NCI-H226 (cell line): ENCODE measurements at regions not wholly inside any gene's neighbourhood (a gene's known extent, or its start where the extent isn't known, plus 50 kb on each side); places are given as distances from the start of the nearest gene placed in this dataset.
A peak's percentile ranks its signal among the peaks of the same experiment; 100 is the strongest.
"Not testable (repeated sequence)": the region's sequence is repeated elsewhere in the genome, so short reads cannot be mapped to it uniquely, and the experiment has no call there.

Experiments
- DNase-seq: peaks from one replicate; pipeline ENCODE4 v3.0.0-alpha.2; 2015

DNA sequence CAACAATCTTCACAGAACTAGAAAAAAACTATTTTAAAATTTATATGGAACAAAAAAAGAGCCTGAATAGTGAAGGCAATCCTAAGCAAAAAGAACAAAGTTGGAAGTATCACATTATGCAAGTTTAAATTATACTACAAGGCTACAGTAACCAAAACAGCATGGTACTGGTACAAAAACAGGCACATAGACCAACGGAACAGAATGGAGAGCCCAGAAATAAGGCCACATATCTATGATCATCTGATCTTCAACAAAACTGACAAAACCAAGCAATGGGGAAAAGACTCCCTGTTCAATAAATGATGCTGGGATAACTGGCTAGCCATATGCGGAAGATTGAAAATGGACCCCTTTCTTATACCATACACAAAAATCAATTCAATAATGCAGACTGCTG is 74.4 kb upstream of the RTN4 start:
- DNase-seq, result not testable (repeated sequence)

DNA sequence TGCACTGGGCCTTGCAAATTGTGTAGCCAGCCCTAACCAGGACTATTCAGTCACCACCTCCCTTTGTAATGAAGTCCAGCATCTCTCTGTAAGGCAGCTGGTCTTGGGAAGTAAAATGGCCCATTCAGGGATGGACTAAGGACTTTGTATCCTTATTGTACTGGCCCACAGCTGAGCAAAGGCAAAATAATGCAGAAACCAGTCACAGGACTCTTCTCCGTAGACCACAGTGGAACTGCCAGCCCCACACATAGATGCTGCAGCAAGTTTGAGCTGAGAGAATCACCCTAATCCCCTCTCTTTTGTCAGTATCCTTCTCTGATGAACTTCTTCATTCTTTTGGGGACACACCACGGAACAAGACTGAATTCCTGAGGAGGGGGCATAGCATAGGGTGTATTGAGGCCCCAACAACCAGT is 73.6 kb upstream of the RTN4 start:
- DNase-seq, result no peak

DNA sequence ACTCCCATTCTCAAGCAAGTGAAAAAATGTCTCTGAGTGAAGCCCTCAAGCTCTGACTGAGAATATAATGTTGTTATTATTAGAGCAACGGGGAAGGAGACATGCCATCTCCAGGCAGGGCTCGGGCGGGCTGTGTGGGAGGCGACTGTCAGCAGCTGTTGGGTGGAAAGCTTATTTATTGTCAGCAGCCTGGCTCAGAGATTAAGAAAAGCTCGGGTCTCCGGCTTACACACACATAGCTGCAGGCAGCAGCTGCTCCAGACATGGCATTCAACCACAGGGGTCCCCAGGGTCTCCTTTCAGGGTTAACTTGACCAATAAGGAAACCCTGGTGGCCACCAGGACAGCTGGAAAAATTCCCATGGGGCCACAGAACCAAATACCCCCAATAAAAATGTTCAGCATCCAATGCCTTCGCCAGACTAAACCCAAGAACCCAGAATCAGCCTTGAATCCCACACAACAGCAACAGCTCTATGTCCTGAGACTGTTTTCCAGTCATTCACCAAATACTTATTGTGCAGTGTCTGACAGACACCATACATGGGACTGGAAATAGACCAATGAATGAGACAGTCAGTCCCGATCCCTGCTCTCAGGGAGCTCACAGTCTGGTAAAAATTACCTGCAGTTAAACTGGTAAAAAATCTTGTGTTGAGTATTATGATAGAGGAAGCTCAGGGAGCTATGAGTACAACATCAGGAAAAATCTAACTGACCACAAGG is 70.5 kb upstream of the RTN4 start:
- peak; percentile 27 for DNase-seq

DNA sequence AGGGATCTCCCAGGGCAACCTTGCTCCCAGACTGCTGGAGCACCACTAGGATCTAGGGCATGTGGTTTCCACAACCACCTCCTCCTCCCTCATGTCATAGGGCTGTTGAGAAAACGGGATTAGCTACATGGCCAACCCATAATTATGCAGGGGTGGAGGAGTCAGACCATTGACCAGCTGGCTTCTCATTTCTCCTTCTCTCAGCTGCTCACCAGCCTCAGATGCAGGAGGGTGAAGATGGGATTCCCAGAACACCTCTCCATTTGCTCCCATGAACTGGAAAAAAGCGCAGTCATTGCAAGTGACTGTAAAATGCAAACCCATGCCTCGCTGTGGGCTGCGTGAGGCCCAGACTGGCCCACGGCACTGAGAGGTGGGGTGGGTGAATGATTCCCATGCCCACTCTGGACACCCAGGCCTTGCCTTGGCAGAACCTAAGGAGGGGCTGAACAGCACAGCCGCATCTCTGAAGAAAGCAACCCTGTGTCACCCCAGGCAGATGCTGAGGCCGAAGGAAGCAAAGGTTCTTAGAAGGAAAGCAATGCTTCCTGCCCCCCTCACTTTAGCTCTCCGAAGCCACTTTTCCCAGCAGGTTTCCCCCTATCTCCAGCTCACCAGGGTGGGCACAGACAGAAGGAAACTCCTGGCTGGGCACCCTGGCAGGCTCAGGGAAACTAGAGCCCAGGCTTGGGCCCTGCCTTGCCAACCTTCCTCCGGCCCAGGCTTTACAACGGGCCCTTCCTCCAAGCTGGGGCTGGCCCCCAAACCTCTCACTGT is 69.6 kb upstream of the RTN4 start:
- DNase-seq, result no peak

DNA sequence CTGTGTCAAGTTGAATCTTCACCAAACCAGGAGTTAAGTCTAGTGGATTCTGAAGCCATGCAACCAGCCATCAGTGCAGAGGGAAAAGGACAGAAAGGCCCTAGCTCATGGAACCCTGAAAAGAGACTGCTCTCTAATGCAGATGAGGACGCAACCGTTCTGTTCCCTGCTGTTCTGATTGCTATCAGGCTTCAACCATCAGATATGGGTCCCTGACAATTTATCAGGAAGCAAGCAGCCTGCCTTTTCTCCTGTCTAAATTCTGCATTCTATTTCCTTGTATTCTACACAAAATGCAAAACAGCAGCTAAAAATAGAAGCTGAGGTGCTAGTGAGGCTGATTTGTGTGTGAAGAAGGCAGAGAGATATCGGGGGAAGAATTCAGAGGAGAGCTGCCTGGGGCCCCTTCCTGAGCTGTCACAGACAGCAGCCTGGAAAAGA is 68.4 kb upstream of the RTN4 start:
- DNase-seq, result no peak

DNA sequence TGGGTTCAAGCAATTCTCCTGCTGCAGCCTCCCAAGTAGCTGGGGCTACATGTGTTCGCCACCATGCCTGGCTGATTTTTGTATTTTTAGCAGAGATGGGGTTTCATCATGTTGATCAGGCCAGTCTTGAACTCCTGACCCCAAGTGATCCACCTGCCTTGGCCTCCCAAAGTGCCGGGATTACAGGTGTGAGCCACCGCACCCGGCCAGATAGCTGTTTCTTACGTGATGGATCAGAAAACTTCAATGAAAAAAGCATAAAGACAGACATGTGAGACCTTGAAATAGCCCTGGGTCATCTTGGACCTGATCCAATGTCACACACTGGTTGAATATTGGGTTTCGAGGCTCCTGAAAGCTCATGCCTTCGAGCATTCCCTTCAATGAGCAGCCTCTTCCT is 66.7 kb upstream of the RTN4 start:
- DNase-seq, result no peak

DNA sequence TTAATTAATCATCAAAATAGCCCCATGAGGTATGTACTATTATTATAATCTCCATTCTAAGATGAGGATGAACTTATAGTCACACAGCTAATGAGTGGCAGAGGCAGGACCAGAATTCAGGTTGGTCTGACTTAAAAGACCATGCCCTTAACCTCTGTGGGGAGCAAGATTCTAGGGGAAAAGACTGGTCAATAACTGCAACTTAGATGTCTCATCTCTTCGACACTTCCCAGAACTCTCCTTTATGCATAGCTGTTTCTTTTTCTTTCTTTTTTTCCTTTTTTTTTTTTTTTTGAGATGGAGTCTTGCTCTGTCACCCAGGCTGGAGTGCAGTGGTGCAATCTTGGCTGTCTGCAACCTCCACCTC is 66.3 kb upstream of the RTN4 start:
- no peak for DNase-seq

DNA sequence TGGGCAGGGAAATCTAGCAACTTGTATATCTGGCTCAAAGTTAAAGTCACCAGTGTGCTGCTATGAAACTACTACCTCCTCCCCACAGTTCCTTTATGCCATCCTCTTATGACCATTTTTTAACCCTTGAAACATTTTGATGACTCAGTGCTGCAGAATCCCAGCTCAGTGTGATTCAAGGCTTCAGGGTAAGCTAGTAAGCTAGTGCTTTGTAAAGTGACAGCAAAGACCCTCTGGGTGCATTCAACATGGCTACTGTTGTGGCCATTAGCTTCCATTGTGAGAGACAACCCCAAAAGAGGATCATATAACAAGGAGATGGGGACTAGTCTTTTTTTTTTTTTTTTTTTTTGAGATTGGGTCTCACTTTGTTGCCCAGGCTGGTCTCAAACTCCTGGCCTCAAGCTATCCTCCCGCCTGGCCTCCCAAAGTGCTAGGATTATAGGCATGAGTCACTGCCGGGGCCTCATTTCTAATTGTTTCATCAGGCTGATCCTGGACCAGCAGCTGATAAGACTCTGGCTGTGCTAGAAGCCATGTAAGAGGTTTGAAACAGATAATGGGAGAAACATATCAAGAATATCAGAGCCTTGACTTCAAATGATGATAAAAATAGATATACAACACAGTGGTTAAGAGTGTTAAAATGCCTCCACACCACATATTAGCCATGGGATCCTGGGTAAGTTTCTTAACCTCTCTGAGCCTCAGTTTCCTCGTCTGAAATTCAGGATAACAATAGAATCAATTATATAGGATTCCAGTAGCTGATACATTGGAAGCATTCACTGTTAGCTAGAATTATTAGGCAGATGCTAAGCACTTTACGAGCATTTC is 65.7 kb upstream of the RTN4 start:
- peak; percentile 65 for DNase-seq

DNA sequence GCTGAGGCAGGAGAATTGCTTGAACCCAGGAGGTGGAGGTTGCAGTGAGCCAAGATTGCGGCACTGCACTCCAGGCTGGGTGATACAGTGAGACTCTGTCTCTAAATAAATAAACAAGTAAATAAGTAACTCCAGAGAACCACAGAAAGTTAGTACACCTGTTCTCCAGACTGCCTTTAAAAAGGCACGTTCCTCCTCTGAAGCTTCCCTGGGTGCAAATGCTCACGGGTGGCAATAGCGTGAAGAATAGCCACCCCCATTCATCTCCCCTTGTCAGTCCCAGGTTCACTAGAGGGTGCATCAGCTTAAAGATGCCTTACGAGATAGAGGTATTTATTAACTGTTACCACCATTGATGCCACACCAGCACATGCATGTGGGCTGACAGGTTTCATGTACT is 64.3 kb upstream of the RTN4 start:
- no peak for DNase-seq

DNA sequence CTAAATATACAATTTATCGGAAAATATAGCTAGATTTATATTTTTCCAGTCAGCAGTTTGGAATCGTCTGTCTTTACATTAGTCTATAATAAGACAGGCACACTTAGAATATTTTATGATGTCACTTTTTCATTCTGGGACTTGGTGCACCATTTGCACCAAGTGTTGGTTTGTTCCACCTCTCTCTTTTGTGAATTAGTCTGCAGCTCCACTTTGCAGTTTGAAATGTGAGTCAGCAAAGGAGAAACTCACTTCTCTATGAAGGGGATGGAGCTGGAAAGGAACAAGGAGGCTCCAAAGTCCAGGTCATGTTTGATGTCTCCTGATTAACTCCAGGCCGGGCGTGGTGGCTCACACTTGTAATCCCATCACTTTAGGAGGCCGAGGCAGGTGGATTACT is 63.8 kb upstream of the RTN4 start:
- DNase-seq, result no peak

DNA sequence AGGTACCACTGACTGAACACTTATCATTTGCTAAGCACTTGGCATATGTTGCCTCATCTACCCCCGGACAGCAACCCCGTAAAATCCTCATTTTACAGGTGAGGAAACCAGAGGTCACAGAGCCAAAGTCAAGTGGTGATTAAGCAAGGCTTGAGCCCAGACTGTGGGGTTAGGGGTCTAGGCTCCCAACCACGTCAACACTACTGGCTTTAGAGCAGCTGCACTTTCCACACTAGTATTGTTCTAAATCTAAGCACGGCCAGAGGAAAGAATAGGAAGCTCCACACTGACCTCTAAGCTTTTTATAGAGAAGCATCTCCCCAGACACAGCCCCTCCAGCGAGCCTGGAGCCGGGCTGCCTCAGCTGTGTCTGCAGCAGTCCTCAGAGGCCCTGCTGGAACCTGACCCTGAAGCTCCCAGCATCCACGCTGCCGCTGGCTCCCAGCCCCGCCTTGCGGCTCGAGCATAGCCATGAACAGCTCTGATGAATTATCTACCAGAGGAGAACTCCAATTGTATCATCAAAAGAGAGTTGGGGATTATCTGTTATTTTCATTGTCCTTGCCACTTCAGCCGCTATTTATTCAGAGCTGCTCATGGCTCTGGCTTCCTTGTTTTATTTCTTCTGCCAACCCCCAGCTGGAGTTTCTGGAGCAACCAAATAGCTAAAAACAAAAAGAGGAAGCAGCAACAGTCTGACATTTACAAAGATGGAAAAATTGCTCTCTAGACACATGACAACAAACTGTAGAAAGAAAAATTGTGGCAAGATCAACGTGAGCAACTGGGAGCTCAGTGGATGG is 62.2 kb upstream of the RTN4 start:
- no peak for DNase-seq

DNA sequence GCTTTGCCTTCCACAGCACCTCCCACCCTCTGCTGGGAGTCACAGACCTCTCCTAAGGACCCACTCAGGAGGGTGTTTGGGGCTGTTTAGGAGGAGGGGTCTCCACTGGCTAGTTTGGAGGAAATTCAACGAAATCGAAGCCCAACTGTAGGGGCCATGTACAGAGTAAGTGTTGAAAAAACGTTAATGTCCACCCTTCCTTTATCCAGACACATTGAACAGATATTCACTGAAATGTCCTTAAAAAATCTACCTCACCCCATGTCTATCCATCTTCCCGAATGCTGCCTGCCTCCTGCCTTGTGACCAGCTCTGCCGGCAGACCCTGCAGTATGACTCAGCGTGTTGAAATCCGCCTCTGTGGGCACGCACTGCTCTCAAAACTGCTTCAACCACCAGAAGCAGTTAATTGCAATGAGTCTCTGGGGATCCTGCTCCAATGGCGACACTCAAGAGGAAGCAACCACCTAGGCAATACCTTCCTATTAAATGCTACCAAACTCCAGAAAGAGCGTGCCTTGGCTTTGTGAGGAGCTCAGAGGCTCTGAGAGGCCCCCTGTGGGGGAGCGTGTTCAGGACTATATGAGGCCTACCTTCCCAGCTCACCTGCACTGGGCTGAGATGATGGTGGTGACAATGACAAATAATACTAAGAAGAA is 61.4 kb upstream of the RTN4 start:
- peak; percentile 72 for DNase-seq

DNA sequence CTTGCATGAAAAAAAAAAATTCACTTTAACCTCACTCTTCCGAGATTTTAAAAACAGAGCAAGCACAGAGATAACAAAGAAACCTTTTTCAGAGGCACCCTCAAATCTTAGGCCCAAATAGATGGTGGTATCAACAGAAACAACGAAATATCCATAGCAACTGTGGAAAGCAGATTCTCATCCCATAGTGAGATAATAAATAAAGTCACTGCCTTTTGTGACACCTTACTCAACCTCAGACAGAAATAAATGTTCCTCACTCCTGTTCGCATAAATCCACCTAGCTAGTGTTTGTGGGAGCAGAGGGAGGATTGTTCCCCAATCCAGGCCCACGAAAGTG is 60.9 kb upstream of the RTN4 start:
- no peak for DNase-seq

DNA sequence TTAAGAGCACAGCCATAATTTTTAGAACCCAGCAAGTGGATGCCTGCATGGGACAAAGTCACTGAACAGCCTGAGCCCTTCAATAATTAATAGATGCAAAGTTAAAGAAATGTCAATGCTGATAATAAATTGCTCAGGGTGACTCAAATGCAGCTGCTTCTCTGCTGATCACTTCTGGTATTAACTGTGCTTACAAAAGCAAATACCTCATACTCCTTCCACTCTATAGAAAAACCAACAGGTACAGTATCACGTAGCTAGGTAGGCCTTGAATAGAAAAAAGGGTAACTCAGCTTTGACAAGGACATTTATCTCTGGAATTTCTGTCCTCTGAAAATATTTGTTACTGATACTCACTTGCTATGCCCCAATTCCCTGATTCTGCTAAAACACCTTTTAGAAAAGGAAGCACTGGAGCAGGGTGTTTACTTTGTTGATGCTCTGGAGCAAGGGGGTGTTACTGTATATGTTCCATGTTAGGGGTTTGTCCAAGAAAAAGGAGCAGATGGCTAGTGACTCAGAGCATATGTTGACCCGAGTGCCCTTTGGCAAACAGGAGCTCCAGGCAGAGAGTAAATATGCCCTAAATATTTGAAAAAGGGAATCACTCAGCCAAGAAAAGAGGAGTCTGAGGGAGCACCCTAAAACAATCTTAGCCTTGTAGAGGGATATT is 59.1 kb upstream of the RTN4 start:
- no peak for DNase-seq

DNA sequence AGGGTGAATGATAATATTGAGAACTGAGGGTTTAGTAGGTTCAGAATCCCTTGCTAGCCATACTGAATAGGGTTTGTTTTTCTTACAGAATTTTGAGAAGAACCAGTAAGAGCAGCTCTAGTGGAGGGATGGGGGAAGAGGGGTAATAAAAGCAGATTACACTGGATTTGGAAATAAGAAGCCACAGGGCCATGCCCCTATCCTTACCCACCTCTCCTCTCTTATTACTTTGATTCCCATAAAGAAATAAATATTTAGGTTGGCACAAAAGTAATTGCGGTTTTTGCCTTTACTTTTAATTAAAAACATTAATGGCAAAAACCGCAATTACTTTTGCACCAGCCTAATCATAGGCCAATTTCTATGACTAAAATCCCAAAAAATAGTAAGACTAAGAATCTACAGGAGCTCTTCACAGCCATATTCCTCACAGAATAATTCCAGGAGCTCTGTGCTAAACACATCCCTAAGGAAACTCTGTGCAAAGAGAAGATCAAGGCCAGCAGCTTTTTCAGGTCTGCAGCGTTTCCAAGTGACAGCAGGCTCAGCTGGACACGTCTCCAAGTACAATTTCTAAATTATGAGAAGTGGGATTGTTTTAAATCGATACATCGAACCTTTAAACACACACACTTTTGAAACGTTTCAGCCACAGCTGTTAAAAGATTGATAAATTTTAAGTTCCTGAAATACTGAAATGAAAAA is 58.4 kb upstream of the RTN4 start:
- no peak for DNase-seq

DNA sequence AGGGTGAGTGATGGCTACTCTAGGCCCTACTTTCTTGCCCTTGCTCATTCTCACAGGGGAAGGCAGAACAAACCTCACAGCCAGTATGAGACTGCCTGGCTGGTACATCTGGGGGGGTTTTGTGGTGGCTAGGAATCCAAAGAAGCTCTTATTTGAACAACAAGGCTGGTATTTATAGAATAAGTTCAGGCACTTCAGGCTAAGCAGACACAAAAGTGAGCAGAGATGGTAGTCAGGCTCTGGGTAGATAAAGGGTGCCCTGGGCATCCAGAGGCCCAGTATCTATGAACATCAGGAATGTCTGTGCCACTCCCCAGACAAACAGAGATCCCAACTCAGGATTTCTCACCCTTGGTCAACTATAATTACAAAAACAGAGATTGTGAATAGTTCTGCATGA is 57.2 kb upstream of the RTN4 start:
- peak; percentile 64 for DNase-seq

DNA sequence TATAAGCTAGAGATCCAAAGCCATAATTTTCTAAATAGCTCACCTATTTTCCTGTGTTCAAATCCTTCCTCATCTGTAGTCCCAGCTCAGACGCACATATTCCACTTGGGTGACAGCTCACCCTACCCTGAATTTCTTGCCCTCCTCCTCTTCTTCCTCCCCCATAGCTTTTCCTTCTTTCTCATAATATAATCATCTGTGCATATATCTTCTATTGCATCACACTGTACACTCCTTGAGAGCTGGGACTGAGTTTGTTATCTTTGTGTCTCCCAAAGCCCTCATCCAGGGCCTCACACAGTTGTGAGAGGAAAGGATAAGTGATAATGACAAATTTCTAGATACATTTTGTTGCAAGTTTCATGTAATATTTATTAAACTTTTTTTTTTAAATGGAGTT is 55.9 kb upstream of the RTN4 start:
- DNase-seq, result peak; percentile 47

DNA sequence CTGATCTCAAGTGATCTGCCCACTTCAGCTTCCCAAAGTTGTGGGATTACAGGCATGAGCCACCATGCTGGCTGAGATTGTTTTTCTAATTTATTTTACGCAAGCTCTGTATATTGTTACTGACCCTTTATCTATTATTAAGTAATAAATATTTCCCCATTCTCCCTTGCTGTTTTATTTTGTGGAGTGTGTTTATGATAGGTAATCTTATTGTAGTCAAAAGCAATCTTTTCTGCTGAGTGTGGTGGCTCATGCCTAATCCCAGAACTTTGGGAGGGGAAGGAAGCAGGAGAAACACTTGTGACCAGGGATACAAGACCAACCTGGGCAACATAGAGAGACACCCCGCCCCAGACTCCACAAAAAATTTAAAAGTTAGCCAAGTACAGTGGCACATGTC is 55.2 kb upstream of the RTN4 start:
- no peak for DNase-seq

DNA sequence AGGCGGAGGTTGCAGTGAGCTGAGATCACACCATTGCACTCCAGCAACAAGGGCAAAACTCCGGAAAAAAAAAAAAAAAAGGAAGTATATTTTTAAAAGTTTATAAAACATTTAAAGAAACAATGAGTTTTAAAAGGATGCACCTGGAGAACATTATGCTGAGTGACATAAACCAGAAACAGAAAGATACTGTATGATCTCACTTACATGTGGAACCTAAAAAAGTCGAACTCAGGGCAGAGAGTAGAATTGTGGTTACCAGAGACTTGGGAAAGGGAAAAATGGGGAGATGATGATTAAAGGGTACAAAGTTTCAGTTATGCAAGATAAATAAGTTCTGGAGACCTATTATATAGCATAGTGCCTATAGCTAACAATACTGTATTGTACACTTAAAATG is 52.8 kb upstream of the RTN4 start:
- DNase-seq, result no peak

DNA sequence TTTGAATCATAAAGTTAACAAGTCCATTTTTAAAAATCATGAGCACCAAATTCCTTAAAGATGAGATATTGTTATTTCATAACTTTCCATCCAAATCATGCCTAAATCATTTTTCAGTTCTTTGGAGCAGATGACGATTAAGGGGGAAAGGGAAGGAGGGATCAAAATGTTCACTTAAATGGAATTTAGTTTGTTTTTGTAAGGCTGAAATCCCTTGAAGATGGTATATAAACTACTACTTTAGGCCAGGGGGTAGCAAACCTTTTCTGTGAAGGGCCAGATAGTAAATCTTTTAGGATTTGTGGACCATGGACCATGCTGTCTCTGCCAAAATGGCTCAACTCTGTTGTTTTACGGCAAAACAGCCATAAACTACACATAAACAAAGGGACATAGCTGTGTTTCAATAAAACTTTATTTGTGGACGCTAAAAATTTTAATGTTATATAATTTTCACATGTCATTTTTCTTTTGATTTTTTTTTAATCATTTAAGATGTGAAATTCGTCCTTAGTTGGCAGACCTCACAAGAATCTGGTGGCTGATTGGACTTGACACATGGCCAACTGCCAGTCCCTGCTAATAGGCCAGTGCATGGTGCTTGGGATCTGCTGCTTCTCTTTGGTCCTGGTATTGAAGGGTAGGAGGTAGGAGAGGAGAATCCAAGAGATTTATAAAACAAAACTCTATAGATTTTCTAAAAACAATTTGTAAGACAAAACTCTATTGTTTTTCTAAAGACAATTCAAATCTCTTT is 52.0 kb upstream of the RTN4 start:
- peak; percentile 66 for DNase-seq
